ENCODE measurements at regions not wholly inside any gene's neighbourhood (a gene's known extent, or its start where the extent isn't known, plus 50 kb on each side); places are given as distances from the start of the nearest gene placed in this dataset.

- no peaks in the 10 kb centered on the region for H3K9me3 ChIP-seq (replicated peaks)
- H3K36me3 ChIP-seq, result no peaks in the 10 kb centered on the region
- no peak overlapping the region for H3K27ac ChIP-seq
- H3K4me1 ChIP-seq (replicated peaks), result no peaks in the 10 kb centered on the region
- H3K27me3 ChIP-seq (replicated peaks), result no peaks in the 10 kb centered on the region
- H3K4me3 ChIP-seq, result no peak overlapping the region
- no peak for DNase-seq (ENCODE audit: low read depth in 1 of 2, low spot score in 2 of 2)
Observed at GRCh38 chr3:167188592-167188991, 191.5 kb downstream of the ZBBX start.

GRCh38 chr3:167187221-167187620, 192.9 kb downstream of the ZBBX start:
- H3K9me3 ChIP-seq (replicated peaks), result no peaks in the 10 kb centered on the region
- no peaks in the 10 kb centered on the region for H3K36me3 ChIP-seq
- DNase-seq (ENCODE audit: low read depth in 1 of 2, low spot score in 2 of 2), result no peak
- H3K27me3 ChIP-seq (replicated peaks), result no peaks in the 10 kb centered on the region
- no peaks in the 10 kb centered on the region for H3K4me1 ChIP-seq (replicated peaks)
- no peak overlapping the region for H3K27ac ChIP-seq
- no peak overlapping the region for H3K4me3 ChIP-seq

GRCh38 chr3:167184511-167184910, 195.6 kb downstream of the ZBBX start:
- H3K27me3 ChIP-seq (replicated peaks), result no peaks in the 10 kb centered on the region

GRCh38 chr3:167172377-167172776, 207.7 kb downstream of the ZBBX start:
- Histone ChIP-seq H3K4me1 (replicated peaks) (no peaks in the 10 kb centered on the region), H3K9me3 (replicated peaks) (peaks cover 2% of the 10 kb centered on the region; the same call in 1 of the 2 replicates), H3K27me3 (replicated peaks) (no peaks in the 10 kb centered on the region), H3K4me3 (no peak overlapping the region), H3K36me3 (no peaks in the 10 kb centered on the region), H3K27ac (no peak overlapping the region)
- DNase-seq (ENCODE audit: low read depth in 1 of 2, low spot score in 2 of 2), result no peak

More at GRCh38 chr3:167184511-167184910, 195.6 kb downstream of the ZBBX start:
- Histone ChIP-seq H3K4me3 (no peak overlapping the region), H3K4me1 (replicated peaks) (no peaks in the 10 kb centered on the region), H3K27ac (no peak overlapping the region), H3K36me3 (no peaks in the 10 kb centered on the region), H3K9me3 (replicated peaks) (no peaks in the 10 kb centered on the region)
- no peak for DNase-seq (ENCODE audit: low read depth in 1 of 2, low spot score in 2 of 2)

- no peaks in the 10 kb centered on the region for H3K4me1 ChIP-seq (replicated peaks)
- no peak for DNase-seq (ENCODE audit: low read depth in 1 of 2, low spot score in 2 of 2)
- H3K9me3 ChIP-seq (replicated peaks), result peaks cover 2% of the 10 kb centered on the region; the same call in 1 of the 2 replicates
- no peaks in the 10 kb centered on the region for H3K27me3 ChIP-seq (replicated peaks)
- H3K27ac ChIP-seq, result no peak overlapping the region
- no peak overlapping the region for H3K4me3 ChIP-seq
- H3K36me3 ChIP-seq, result no peaks in the 10 kb centered on the region
Observed at GRCh38 chr3:167167491-167167890, 212.6 kb downstream of the ZBBX start.

GRCh38 chr3:167166594-167167253, 213.4 kb downstream of the ZBBX start:
- no peaks in the 10 kb centered on the region for H3K4me1 ChIP-seq (replicated peaks)
- no peak overlapping the region for H3K27ac ChIP-seq
- 0 out of 2 replicates have a peak, but pooled peaks cover 2% of the 10 kb centered on the region for H3K9me3 ChIP-seq (replicated peaks)
- DNase-seq (ENCODE audit: low read depth in 1 of 2, low spot score in 2 of 2), result no peak
- H3K36me3 ChIP-seq, result no peaks in the 10 kb centered on the region
- H3K4me3 ChIP-seq, result no peak overlapping the region
- H3K27me3 ChIP-seq (replicated peaks), result no peaks in the 10 kb centered on the region

- Histone ChIP-seq H3K4me1 (replicated peaks) (no peaks in the 10 kb centered on the region), H3K36me3 (no peaks in the 10 kb centered on the region), H3K27ac (no peak overlapping the region), H3K27me3 (replicated peaks) (no peaks in the 10 kb centered on the region), H3K9me3 (replicated peaks) (no peaks in the 10 kb centered on the region), H3K4me3 (no peak overlapping the region)
- no peak for DNase-seq (ENCODE audit: low read depth in 1 of 2, low spot score in 2 of 2)
Observed at GRCh38 chr3:167166012-167166411, 214.1 kb downstream of the ZBBX start.

GRCh38 chr3:167163580-167163979, 216.5 kb downstream of the ZBBX start:
- Histone ChIP-seq H3K4me3 (no peak overlapping the region), H3K4me1 (replicated peaks) (no peaks in the 10 kb centered on the region), H3K36me3 (no peaks in the 10 kb centered on the region), H3K27ac (no peak overlapping the region), H3K9me3 (replicated peaks) (no peaks in the 10 kb centered on the region), H3K27me3 (replicated peaks) (no peaks in the 10 kb centered on the region)
- DNase-seq (ENCODE audit: low read depth in 1 of 2, low spot score in 2 of 2), result no peak

- no peaks in the 10 kb centered on the region for H3K36me3 ChIP-seq
- H3K27me3 ChIP-seq (replicated peaks), result no peaks in the 10 kb centered on the region
- no peaks in the 10 kb centered on the region for H3K4me1 ChIP-seq (replicated peaks)
- H3K27ac ChIP-seq, result no peak overlapping the region
- no peak overlapping the region for H3K4me3 ChIP-seq
- DNase-seq (ENCODE audit: low read depth in 1 of 2, low spot score in 2 of 2), result no peak
- H3K9me3 ChIP-seq (replicated peaks), result no peaks in the 10 kb centered on the region
Observed at GRCh38 chr3:167162083-167162482, 218.0 kb downstream of the ZBBX start.

- H3K4me1 ChIP-seq (replicated peaks), result no peaks in the 10 kb centered on the region
Observed at GRCh38 chr3:167160781-167161180, 219.3 kb downstream of the ZBBX start.

GRCh38 chr3:167151636-167152035, 228.5 kb downstream of the ZBBX start:
- no peaks in the 10 kb centered on the region for H3K36me3 ChIP-seq
- no peak overlapping the region for H3K27ac ChIP-seq
- no peaks in the 10 kb centered on the region for H3K4me1 ChIP-seq (replicated peaks)
- no peak overlapping the region for H3K4me3 ChIP-seq
- no peak for DNase-seq (ENCODE audit: low read depth in 1 of 2, low spot score in 2 of 2)
- H3K27me3 ChIP-seq (replicated peaks), result no peaks in the 10 kb centered on the region
- H3K9me3 ChIP-seq (replicated peaks), result no peaks in the 10 kb centered on the region

More at GRCh38 chr3:167160781-167161180, 219.3 kb downstream of the ZBBX start:
- no peak for DNase-seq (ENCODE audit: low read depth in 1 of 2, low spot score in 2 of 2)
- Histone ChIP-seq H3K36me3 (no peaks in the 10 kb centered on the region), H3K4me3 (no peak overlapping the region), H3K27ac (no peak overlapping the region), H3K27me3 (replicated peaks) (no peaks in the 10 kb centered on the region), H3K9me3 (replicated peaks) (no peaks in the 10 kb centered on the region)

- Histone ChIP-seq H3K4me1 (replicated peaks) (no peaks in the 10 kb centered on the region), H3K27me3 (replicated peaks) (no peaks in the 10 kb centered on the region), H3K9me3 (replicated peaks) (no peaks in the 10 kb centered on the region), H3K36me3 (no peaks in the 10 kb centered on the region), H3K4me3 (no peak overlapping the region), H3K27ac (no peak overlapping the region)
- DNase-seq (ENCODE audit: low read depth in 1 of 2, low spot score in 2 of 2), result no peak
Observed at GRCh38 chr3:167148136-167148535, 232.0 kb downstream of the ZBBX start.

GRCh38 chr3:167146911-167147310, 233.2 kb downstream of the ZBBX start:
- no peak overlapping the region for H3K4me3 ChIP-seq
- no peaks in the 10 kb centered on the region for H3K4me1 ChIP-seq (replicated peaks)
- no peak overlapping the region for H3K27ac ChIP-seq
- no peaks in the 10 kb centered on the region for H3K9me3 ChIP-seq (replicated peaks)
- no peak for DNase-seq (ENCODE audit: low read depth in 1 of 2, low spot score in 2 of 2)
- no peaks in the 10 kb centered on the region for H3K27me3 ChIP-seq (replicated peaks)
- no peaks in the 10 kb centered on the region for H3K36me3 ChIP-seq

GRCh38 chr3:167125612-167126407, 254.3 kb downstream of the ZBBX start:
- Histone ChIP-seq H3K4me3 (no peak overlapping the region), H3K4me1 (replicated peaks) (no peaks in the 10 kb centered on the region), H3K27ac (no peak overlapping the region), H3K36me3 (no peaks in the 10 kb centered on the region), H3K9me3 (replicated peaks) (no peaks in the 10 kb centered on the region), H3K27me3 (replicated peaks) (no peaks in the 10 kb centered on the region)
- no peak for DNase-seq (ENCODE audit: low read depth in 1 of 2, low spot score in 2 of 2)

All from SJSA1 (cell line).